ENCODE measurements at regions not wholly inside any gene's neighbourhood (a gene's known extent, or its start where the extent isn't known, plus 50 kb on each side); places are given as distances from the start of the nearest gene placed in this dataset.

GRCh38 chr14:104341532-104342434 lies 203.4 kb downstream of the KIF26A start:
- peak; percentile 59 for DNase-seq

GRCh38 chr14:104342435-104343293 lies 204.3 kb downstream of the KIF26A start:
- DNase-seq, result peak; percentile 40

- DNase-seq, result no peak
Observed at GRCh38 chr14:104343294-104343625, 204.9 kb downstream of the KIF26A start.

- no peak for DNase-seq
Observed at GRCh38 chr14:104343690-104344640, 205.6 kb downstream of the KIF26A start.

- DNase-seq, result no peak
Observed at GRCh38 chr14:104344818-104345620, 206.6 kb downstream of the KIF26A start.

GRCh38 chr14:104345621-104346462 lies 207.5 kb downstream of the KIF26A start:
- DNase-seq, result no peak

GRCh38 chr14:104346608-104347007 lies 208.2 kb downstream of the KIF26A start:
- no peak for DNase-seq

GRCh38 chr14:104348741-104349140 lies 210.4 kb downstream of the KIF26A start:
- DNase-seq, result no peak

GRCh38 chr14:104349950-104350349 lies 211.6 kb downstream of the KIF26A start:
- no peak for DNase-seq

- peak; percentile 54 for DNase-seq
Observed at GRCh38 chr14:104350463-104351185, 212.2 kb downstream of the KIF26A start.

GRCh38 chr14:104351849-104352492 lies 213.6 kb downstream of the KIF26A start:
- DNase-seq, result no peak

GRCh38 chr14:104352493-104353220 lies 214.3 kb downstream of the KIF26A start:
- no peak for DNase-seq

- no peak for DNase-seq
Observed at GRCh38 chr14:104353221-104353920, 215.0 kb downstream of the KIF26A start.

- no peak for DNase-seq
Observed at GRCh38 chr14:104353921-104354701, 215.7 kb downstream of the KIF26A start.

- DNase-seq, result no peak
Observed at GRCh38 chr14:104355101-104356019, 217.0 kb downstream of the KIF26A start.

Measured in renal pelvis (tissue), 1 donor.